Ascending aorta (tissue), 2 donors: ENCODE measurements at regions not wholly inside any gene's neighbourhood (a gene's known extent, or its start where the extent isn't known, plus 50 kb on each side); places are given as distances from the start of the nearest gene placed in this dataset.

Source experiments
- DNase-seq, 2 donors: peaks; one replicate each; pipeline ENCODE4 v3.0.0-alpha.2; 2019; ENCODE audit warnings: low spot score in 2 of 2
- H3K27ac ChIP-seq, 2 donors: fragments of 200-600 bp; sonication (generic); one replicate each; pipeline ENCODE4 v1.5.1; 2016 to 2017; ENCODE audit warnings: mild to moderate bottlenecking in 1 of 2
- H3K27me3 ChIP-seq: fragments of 200-600 bp; sonication (generic); one replicate; pipeline ENCODE4 v1.5.1; 2017
- H3K36me3 ChIP-seq, 2 donors: fragments of 200-600 bp; sonication (generic); one replicate each; pipeline ENCODE4 v1.5.1; 2016
- H3K4me1 ChIP-seq, 2 donors: fragments of 200-600 bp; sonication (generic); one replicate each; pipeline ENCODE4 v1.5.1; 2016 to 2017; ENCODE audit warnings: mild to moderate bottlenecking in 1 of 2
- H3K4me3 ChIP-seq, 2 donors: fragments of 200-600 bp; sonication (generic); one replicate each; pipeline ENCODE4 v1.5.1; 2016 to 2017; ENCODE audit warnings: mild to moderate bottlenecking in 1 of 2
- H3K9me3 ChIP-seq, 2 donors: fragments of 200-600 bp; sonication (generic); one replicate each; pipeline ENCODE4 v1.5.1; 2016
- CTCF ChIP-seq, 3 experiments: fragments of 200-600 bp in 2 of 3; fragments of 450-650 bp in 1 of 3; sonication (generic) in 2 of 3; IDR thresholded peaks; one replicate each; pipeline ENCODE4 v1.5.1; 2016 to 2019; ENCODE audit warnings: antibody characterized with exemption in 3 of 3, mild to moderate bottlenecking in 1 of 3, moderate library complexity in 1 of 3
- intact Hi-C: fragments of 100-400 bp; cut with DNase I; formaldehyde crosslinking; loops from one replicate; pipeline ENCODE4 v1.15.1; 2023

DNA sequence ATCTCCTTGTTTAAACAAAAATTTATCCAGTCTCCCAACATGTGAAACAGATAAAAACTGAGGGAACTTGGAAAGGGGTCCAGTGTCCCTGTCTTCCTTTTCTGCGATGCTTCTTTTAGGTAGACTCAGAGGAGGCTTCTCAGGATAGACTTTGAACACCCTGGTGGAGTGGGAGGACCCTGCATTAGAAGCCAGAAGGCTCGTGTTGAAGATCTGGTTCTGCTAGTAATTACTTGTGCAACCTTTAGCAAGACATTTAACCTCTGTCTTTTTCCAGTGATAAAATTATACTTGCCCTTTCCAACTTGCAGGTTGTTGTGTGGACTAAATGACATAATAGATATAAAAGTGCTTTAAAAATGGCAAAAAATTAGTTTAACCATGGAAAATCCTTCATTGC is 67.1 kb upstream of the PREP start:
- H3K4me3 ChIP-seq, result no peak overlapping the region
- H3K9me3 ChIP-seq, result peaks cover 0 to 6% of the 10 kb centered on the region in 2 donors
- H3K27ac ChIP-seq, result no peak overlapping the region

DNA sequence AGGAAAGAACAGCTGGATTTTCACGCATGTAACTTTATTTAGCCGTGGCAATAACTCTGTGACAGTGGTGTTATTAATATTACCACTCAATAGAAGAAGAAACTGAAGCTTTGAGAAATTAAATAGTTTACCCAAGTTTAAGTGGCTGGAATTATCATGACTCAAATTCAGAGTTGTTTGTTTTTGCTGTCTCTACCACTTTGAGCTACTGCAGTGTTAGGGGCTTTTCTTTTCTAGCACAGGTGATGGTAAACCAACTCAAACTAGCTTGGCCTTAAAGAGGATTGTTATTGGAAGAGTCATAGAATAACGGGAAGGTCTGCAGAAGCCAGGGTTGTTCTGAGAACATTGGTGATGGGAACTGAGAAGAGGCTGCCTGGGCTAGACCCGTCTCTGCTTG is 66.0 kb upstream of the PREP start:
- H3K27me3 ChIP-seq, result no peaks in the 10 kb centered on the region

More for the DNA sequence above, 67.1 kb upstream of the PREP start:
- no peak for DNase-seq
- Histone ChIP-seq H3K36me3 (no peaks in the 10 kb centered on the region), H3K27me3 (no peaks in the 10 kb centered on the region), H3K4me1 (no peaks in the 10 kb centered on the region)
- intact Hi-C loops, result no loop called here
- TF ChIP-seq CTCF (IDR thresholded peaks at IDR 0.05), result no peak

GRCh38 chr6:105460860-105461259 is 58.0 kb upstream of the PREP start:
- Histone ChIP-seq H3K4me3 (no peak overlapping the region), H3K27ac (no peak overlapping the region), H3K4me1 (no peaks in the 10 kb centered on the region), H3K27me3 (no peaks in the 10 kb centered on the region), H3K9me3 (peaks cover 0 to 2% of the 10 kb centered on the region in 2 donors), H3K36me3 (no peaks in the 10 kb centered on the region)
- TF ChIP-seq CTCF (IDR thresholded peaks at IDR 0.05), result no peak
- DNase-seq, result no peak
- intact Hi-C loops, result no loop called here

More for the DNA sequence above, 66.0 kb upstream of the PREP start:
- Histone ChIP-seq H3K36me3 (no peaks in the 10 kb centered on the region), H3K9me3 (peaks cover 0 to 6% of the 10 kb centered on the region in 2 donors), H3K27ac (no peak overlapping the region), H3K4me1 (no peaks in the 10 kb centered on the region), H3K4me3 (no peak overlapping the region)
- intact Hi-C loops, result no loop called here
- no peak for DNase-seq
- TF ChIP-seq CTCF (IDR thresholded peaks at IDR 0.05), result no peak

- intact Hi-C loops, result no loop called here
Measured at GRCh38 chr6:105459864-105460263, 57.0 kb upstream of the PREP start.

DNA sequence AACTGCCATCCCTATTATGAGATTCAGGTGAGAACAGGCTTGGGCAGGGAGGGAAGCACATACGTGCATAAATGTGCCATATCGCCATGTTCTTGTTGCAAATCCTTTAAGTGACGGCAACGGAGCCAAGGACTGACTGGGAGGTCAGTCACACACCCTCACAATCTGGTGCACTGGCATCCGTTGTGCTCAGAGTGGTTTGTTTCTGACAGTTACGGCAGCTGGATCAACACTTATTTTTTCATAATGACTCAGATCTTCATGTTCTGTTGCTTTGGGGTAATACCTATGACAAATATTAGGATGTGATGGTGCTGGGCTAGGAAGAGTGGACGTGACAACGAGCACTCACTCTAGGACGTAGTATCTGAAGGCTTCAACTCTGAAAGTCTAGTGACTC is 56.2 kb upstream of the PREP start:
- no peak for TF ChIP-seq CTCF (IDR thresholded peaks at IDR 0.05)
- Histone ChIP-seq H3K4me3 (no peak overlapping the region), H3K36me3 (no peaks in the 10 kb centered on the region), H3K27ac (no peak overlapping the region), H3K27me3 (no peaks in the 10 kb centered on the region), H3K9me3 (no peaks in the 10 kb centered on the region), H3K4me1 (no peaks in the 10 kb centered on the region)
- DNase-seq, result no peak
- intact Hi-C loops, result no loop called here

More at GRCh38 chr6:105459864-105460263, 57.0 kb upstream of the PREP start:
- H3K27me3 ChIP-seq, result no peaks in the 10 kb centered on the region
- no peaks in the 10 kb centered on the region for H3K4me1 ChIP-seq
- no peaks in the 10 kb centered on the region for H3K36me3 ChIP-seq
- no peak for DNase-seq
- H3K27ac ChIP-seq, result no peak overlapping the region
- no peak overlapping the region for H3K4me3 ChIP-seq
- H3K9me3 ChIP-seq, result no peaks in the 10 kb centered on the region
- TF ChIP-seq CTCF (IDR thresholded peaks at IDR 0.05), result no peak

- no peaks in the 10 kb centered on the region for H3K36me3 ChIP-seq
- no peak for DNase-seq
- H3K9me3 ChIP-seq, result no peaks in the 10 kb centered on the region
- no peaks in the 10 kb centered on the region for H3K27me3 ChIP-seq
- no peaks in the 10 kb centered on the region for H3K4me1 ChIP-seq
- no peak overlapping the region for H3K4me3 ChIP-seq
- H3K27ac ChIP-seq, result no peak overlapping the region
- intact Hi-C loops, result no loop called here
- no peak for TF ChIP-seq CTCF (IDR thresholded peaks at IDR 0.05)
Measured at GRCh38 chr6:105458551-105458950, 55.7 kb upstream of the PREP start.
